HL-60 (cell line): ENCODE measurements at regions not wholly inside any gene's neighbourhood (a gene's known extent, or its start where the extent isn't known, plus 50 kb on each side); places are given as distances from the start of the nearest gene placed in this dataset.

Experiments
- GABPA ChIP-seq: IDR thresholded peaks from 2 replicates; pipeline ENCODE4 v1.6.1; 2012; ENCODE audit warnings: low read depth
- TF ChIP-seq, protein P1 (sequence below): IDR thresholded peaks from one replicate; pipeline ENCODE4 v1.5.1; 2011; ENCODE audit warnings: low read length, control low read depth, inconsistent platforms; ENCODE audit not compliant: insufficient read depth

DNA sequence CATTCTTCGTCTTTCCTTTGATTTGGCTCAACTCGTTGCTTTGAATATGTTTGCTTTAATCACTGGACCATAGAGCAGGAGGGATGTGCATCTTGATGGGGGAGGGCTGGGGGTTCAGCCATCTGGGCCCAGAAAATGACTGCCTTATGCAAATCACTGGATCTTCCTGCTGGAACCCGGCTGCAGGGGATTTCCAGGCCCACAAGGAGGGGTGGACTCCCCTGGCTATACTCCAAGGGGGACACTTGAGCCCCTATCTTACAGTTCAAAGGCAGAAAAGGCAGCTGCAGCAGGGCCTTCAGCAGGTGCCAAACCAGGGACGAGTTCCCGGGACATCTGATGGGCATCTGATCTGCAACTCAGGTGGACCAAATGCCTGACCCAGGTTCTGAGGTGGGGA, 122.5 kb downstream of the DICER1 start:
- TF ChIP-seq, protein P1, sequence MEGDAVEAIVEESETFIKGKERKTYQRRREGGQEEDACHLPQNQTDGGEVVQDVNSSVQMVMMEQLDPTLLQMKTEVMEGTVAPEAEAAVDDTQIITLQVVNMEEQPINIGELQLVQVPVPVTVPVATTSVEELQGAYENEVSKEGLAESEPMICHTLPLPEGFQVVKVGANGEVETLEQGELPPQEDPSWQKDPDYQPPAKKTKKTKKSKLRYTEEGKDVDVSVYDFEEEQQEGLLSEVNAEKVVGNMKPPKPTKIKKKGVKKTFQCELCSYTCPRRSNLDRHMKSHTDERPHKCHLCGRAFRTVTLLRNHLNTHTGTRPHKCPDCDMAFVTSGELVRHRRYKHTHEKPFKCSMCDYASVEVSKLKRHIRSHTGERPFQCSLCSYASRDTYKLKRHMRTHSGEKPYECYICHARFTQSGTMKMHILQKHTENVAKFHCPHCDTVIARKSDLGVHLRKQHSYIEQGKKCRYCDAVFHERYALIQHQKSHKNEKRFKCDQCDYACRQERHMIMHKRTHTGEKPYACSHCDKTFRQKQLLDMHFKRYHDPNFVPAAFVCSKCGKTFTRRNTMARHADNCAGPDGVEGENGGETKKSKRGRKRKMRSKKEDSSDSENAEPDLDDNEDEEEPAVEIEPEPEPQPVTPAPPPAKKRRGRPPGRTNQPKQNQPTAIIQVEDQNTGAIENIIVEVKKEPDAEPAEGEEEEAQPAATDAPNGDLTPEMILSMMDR, result no peak
- no peak for TF ChIP-seq GABPA
